ENCODE measurements at regions not wholly inside any gene's neighbourhood (a gene's known extent, or its start where the extent isn't known, plus 50 kb on each side); places are given as distances from the start of the nearest gene placed in this dataset.

GRCh38 chr6:30418448-30418847, 70.9 kb upstream of the HLA-E start:
- Mint-ChIP-seq H3K4me1 (peaks cover 0 to 4% (median 0%) of the 10 kb centered on the region in 7 donors), H3K4me3 (no peak overlapping the region), H3K27ac (no peak overlapping the region), H3K27me3 (peaks cover 12 to 60% (median 41%) of the 10 kb centered on the region in 5 donors), H3K36me3 (no peaks in the 10 kb centered on the region), H3K9me3 (peaks cover 0 to 2% (median 0%) of the 10 kb centered on the region in 11 donors)
- ATAC-seq (no peak), DNase-seq (no peak)
- Histone ChIP-seq H3K4me3 (ENCODE audit: low read length) (no peak overlapping the region), H3K4me1 (ENCODE audit: control insufficient read depth in 2 of 2, insufficient read depth in 2 of 2, low read length in 2 of 2) (no peaks in the 10 kb centered on the region), H3K36me3 (ENCODE audit: control insufficient read depth in 2 of 3, insufficient read depth in 3 of 3, low read length in 3 of 3) (no peaks in the 10 kb centered on the region), H3K27me3 (ENCODE audit: control insufficient read depth in 2 of 2, insufficient read depth in 2 of 2, low read length in 2 of 2) (no peaks in the 10 kb centered on the region), H3K27ac (ENCODE audit: low read depth, low read length) (no peak overlapping the region), H3K9me3 (ENCODE audit: control insufficient read depth in 2 of 3, low read length in 3 of 3) (no peaks in the 10 kb centered on the region)
- intact Hi-C loops (cut with micrococcal nuclease), result no loop called here
- POLR2A ChIA-PET, result no interaction called here
- CTCF ChIA-PET, result no interaction called here

GRCh38 chr6:30424549-30424948, 64.8 kb upstream of the HLA-E start:
- CTCF ChIA-PET, result no interaction called here
- POLR2A ChIA-PET, result interaction anchor here (0.6 kb wide), 2 partner anchors 29 to 78 kb away, joined by 3 read pairs; no protein-coding TSS in a partner anchor
- intact Hi-C loops (cut with micrococcal nuclease), result no loop called here
- Histone ChIP-seq H3K9me3 (ENCODE audit: control insufficient read depth in 2 of 3, low read length in 3 of 3) (no peaks in the 10 kb centered on the region), H3K4me3 (ENCODE audit: low read length) (no peak overlapping the region), H3K27ac (ENCODE audit: low read depth, low read length) (no peak overlapping the region), H3K27me3 (ENCODE audit: control insufficient read depth in 2 of 2, insufficient read depth in 2 of 2, low read length in 2 of 2) (peaks cover 0 to 4% of the 10 kb centered on the region in 2 donors), H3K4me1 (ENCODE audit: control insufficient read depth in 2 of 2, insufficient read depth in 2 of 2, low read length in 2 of 2) (no peaks in the 10 kb centered on the region), H3K36me3 (ENCODE audit: control insufficient read depth in 2 of 3, insufficient read depth in 3 of 3, low read length in 3 of 3) (no peaks in the 10 kb centered on the region)
- Mint-ChIP-seq H3K4me1 (peaks cover 0 to 4% (median 0%) of the 10 kb centered on the region in 7 donors), H3K36me3 (peaks cover 0 to 7% (median 0%) of the 10 kb centered on the region in 5 donors), H3K9me3 (peaks cover 0 to 8% (median 2%) of the 10 kb centered on the region in 11 donors), H3K27ac (no peak overlapping the region), H3K4me3 (no peak overlapping the region), H3K27me3 (peaks cover 50 to 77% (median 70%) of the 10 kb centered on the region in 5 donors)
- ATAC-seq (no peak), DNase-seq (no peak)

Measured in naive thymus-derived CD4-positive, alpha-beta T cell (primary cell).